K562 (cell line): ENCODE measurements at regions not wholly inside any gene's neighbourhood (a gene's known extent, or its start where the extent isn't known, plus 50 kb on each side); places are given as distances from the start of the nearest gene placed in this dataset.

Experiments used
- ATAC-seq: fragments of 200-7000 bp; cut with Tn5 transposase; 3 replicates; pipeline ENCODE4 v1.9.1; 2020; ENCODE audit warnings: moderate library complexity
- BruUV-seq: library from RNA; stranded (reverse); fragments of 400-500 nt; replicated peaks from 2 replicates; lab custom pipeline; 2021; lab: Mats Ljungman, UMichigan
- CTCF ChIA-PET: fragments of 300-600 bp; formaldehyde crosslinking; extraction: SDS; loops from one replicate; lab custom pipeline; 2021; ENCODE audit warnings: low intra/inter-chr PET ratio; lab: Yijun Ruan, JAX
- POLR2A ChIA-PET: fragments of 300-600, 350-650 bp; sonication (Branson Sonifier 250); formaldehyde crosslinking; extraction: SDS; loops from one replicate; lab custom pipeline; 2021; ENCODE audit warnings: antibody characterized with exemption, inconsistent platforms; lab: Yijun Ruan, JAX
- DNase-seq, 4 experiments: peaks; one replicate each; pipeline versions ENCODE4 v3.0.0 to v3.0.0-alpha.2; 2011 to 2018; ENCODE audit warnings: low spot score in 3 of 4, mixed read lengths in 3 of 4; ENCODE audit errors: extremely low read depth in 1 of 4
- FAIRE-seq: peaks from 2 replicates; lab custom pipeline; 2011; peaks lifted over from hg19 to GRCh38; lab: Jason Lieb, UNC
- H2AFZ ChIP-seq: 2 replicates; pipeline ENCODE4 v1.6.0; 2011; ENCODE audit warnings: low read depth, low read length, control low read depth, inconsistent platforms
- H3K27ac ChIP-seq: fragments of 200-600 bp; 3 replicates; pipeline ENCODE4 v1.8.0; 2011; ENCODE audit warnings: low read depth, mild to moderate bottlenecking, control low read depth, inconsistent platforms, low read length, moderate library complexity, mixed read lengths; ENCODE audit errors: extremely low read depth
- H3K27me3 ChIP-seq, 2 experiments: fragments of 300-600 bp in 1 of 2; 2 replicates in 1 of 2; 3 replicates in 1 of 2; pipeline versions ENCODE4 v1.6.0 to v1.8.0; 2011; ENCODE audit warnings: inconsistent platforms in 2 of 2, low read length in 2 of 2, mild to moderate bottlenecking in 1 of 2, mixed read lengths in 1 of 2, moderate library complexity in 1 of 2; ENCODE audit not compliant: control insufficient read depth in 2 of 2, insufficient read depth in 2 of 2
- H3K36me3 ChIP-seq: fragments of 300-600 bp; 3 replicates; pipeline ENCODE4 v1.8.0; 2011; ENCODE audit warnings: mild to moderate bottlenecking, low read length, inconsistent platforms; ENCODE audit not compliant: control insufficient read depth, insufficient read depth
- H3K4me1 ChIP-seq, 2 experiments: fragments of 200-600 bp in 1 of 2; replicated peaks in 1 of 2; 2 replicates in 1 of 2; 3 replicates in 1 of 2; pipeline versions ENCODE4 v1.5.1 to v1.8.0; 2011; ENCODE audit warnings: inconsistent platforms in 2 of 2, low read length in 2 of 2, mild to moderate bottlenecking in 1 of 2, mixed read lengths in 1 of 2, moderate library complexity in 1 of 2; ENCODE audit not compliant: control insufficient read depth in 2 of 2, insufficient read depth in 2 of 2
- H3K4me2 ChIP-seq: 2 replicates; pipeline ENCODE4 v1.6.1; 2011; ENCODE audit warnings: low read length, control low read depth, inconsistent platforms, mixed read lengths; ENCODE audit not compliant: insufficient read depth
- H3K4me3 ChIP-seq: fragments of 200-600 bp; sonication (generic), shearing (Covaris generic); 2 replicates; pipeline ENCODE4 v1.5.1; 2016; ENCODE audit warnings: control low read depth, inconsistent platforms
- H3K79me2 ChIP-seq: fragments of 200-600 bp; 3 replicates; pipeline ENCODE4 v1.8.0; 2011; ENCODE audit warnings: low read length, inconsistent platforms; ENCODE audit not compliant: control insufficient read depth, insufficient read depth
- H3K9ac ChIP-seq, 2 experiments: 2 replicates each; pipeline versions ENCODE4 v1.6.0 to v1.6.1; 2011; ENCODE audit warnings: low read depth in 2 of 2, low read length in 2 of 2, control low read depth in 1 of 2, inconsistent platforms in 1 of 2, mild to moderate bottlenecking in 1 of 2, mixed read lengths in 1 of 2; ENCODE audit not compliant: insufficient read depth in 1 of 2
- H3K9me1 ChIP-seq: one replicate; pipeline ENCODE4 v1.6.0; 2011; ENCODE audit warnings: inconsistent platforms, mild to moderate bottlenecking, low read length, moderate library complexity; ENCODE audit not compliant: control insufficient read depth, insufficient read depth
- H3K9me3 ChIP-seq: replicated peaks from 2 replicates; pipeline ENCODE4 v1.5.1; 2011; ENCODE audit warnings: low read depth, low read length, inconsistent platforms; ENCODE audit not compliant: control insufficient read depth, insufficient read depth
- H4K20me1 ChIP-seq: replicated peaks from 2 replicates; pipeline ENCODE4 v1.6.1; 2011; ENCODE audit warnings: low read length, inconsistent platforms, mixed read lengths; ENCODE audit not compliant: control insufficient read depth, insufficient read depth
- CEBPB ChIP-seq: fragments of 450-650 bp; IDR thresholded peaks from 2 replicates; pipeline ENCODE4 v1.6.1; 2016; ENCODE audit warnings: missing genetic modification characterization, missing compliant biosample characterization
- EHMT2 ChIP-seq: fragments of 450-650 bp; IDR thresholded peaks from 2 replicates; pipeline ENCODE4 v1.6.1; 2018; ENCODE audit warnings: antibody characterized with exemption
- FOXP1 ChIP-seq: sonication (generic); formaldehyde crosslinking; IDR thresholded peaks from 2 replicates; pipeline ENCODE4 v1.8.0; 2022; ENCODE audit warnings: mild to moderate bottlenecking, missing genetic modification reagents
- KDM1A ChIP-seq, 2 experiments: fragments of 450-650 bp; IDR thresholded peaks; 2 replicates each; pipeline ENCODE4 v1.6.1; 2016; ENCODE audit warnings: mild to moderate bottlenecking in 2 of 2
- MEIS2 ChIP-seq: fragments of 450-650 bp; IDR thresholded peaks from 2 replicates; pipeline ENCODE4 v1.6.1; 2014; ENCODE audit warnings: mild to moderate bottlenecking; ENCODE audit not compliant: partially characterized antibody
- PML ChIP-seq: IDR thresholded peaks from 2 replicates; pipeline ENCODE4 v1.6.1; 2012; ENCODE audit warnings: low read length, inconsistent platforms
- SRSF7 ChIP-seq: fragments of 200-400 bp; formaldehyde crosslinking; optimal IDR thresholded peaks from 2 replicates; pipeline ENCODE3; 2017; ENCODE audit warnings: mild to moderate bottlenecking, low read depth, low read length
- STAT5A ChIP-seq: IDR thresholded peaks from 2 replicates; pipeline ENCODE4 v1.6.1; 2012; ENCODE audit warnings: low read length, inconsistent platforms, borderline replicate concordance
- TAF9B ChIP-seq: fragments of 450-650 bp; IDR thresholded peaks from 2 replicates; pipeline ENCODE4 v1.6.1; 2018; ENCODE audit warnings: mild to moderate bottlenecking; ENCODE audit not compliant: partially characterized antibody
- TCF7L2 ChIP-seq: fragments of 150-350 bp; IDR thresholded peaks from 2 replicates; pipeline ENCODE4 v1.6.1; 2016; ENCODE audit warnings: low read depth, mild to moderate bottlenecking, low read length, moderate library complexity
- ZFP1 ChIP-seq: fragments of 450-650 bp; formaldehyde crosslinking; IDR thresholded peaks from 2 replicates; pipeline ENCODE4 v1.4.0; 2020; ENCODE audit warnings: mild to moderate bottlenecking, mixed read lengths
- ZNF3 ChIP-seq: fragments of 250-450 bp; sonication (Bioruptor Pico); IDR thresholded peaks from 2 replicates; pipeline ENCODE4 v1.5.0; 2021; ENCODE audit warnings: mild to moderate bottlenecking, moderate library complexity
- ZNF668 ChIP-seq: fragments of 250-450 bp; sonication (Bioruptor Pico); IDR thresholded peaks from 2 replicates; pipeline ENCODE4 v1.8.0; 2022; ENCODE audit warnings: mild to moderate bottlenecking, inconsistent platforms
- WGBS: fragments of 100-300 bp; shearing (Covaris generic); methylation state at CpG from one replicate; pipeline ENCODE4 v1.1.6; 2016; ENCODE audit warnings: low coverage, mixed read lengths; ENCODE audit not compliant: insufficient coverage; ENCODE audit errors: missing lambda C conversion rate; 5-methylcytosine and 5-hydroxymethylcytosine counted together
- in situ Hi-C: fragments of 300-500 bp; cut with MboI; formaldehyde crosslinking; loops from 4 replicates; pipeline ENCODE4 v1.15.0; 2018; ENCODE audit warnings: inconsistent platforms, mixed read lengths
- intact Hi-C: fragments of 100-400 bp; cut with micrococcal nuclease; formaldehyde crosslinking; loops from 2 replicates; pipeline ENCODE4 v1.14.2; 2022

- no peaks in the 10 kb centered on the region for H3K9me1 ChIP-seq
- no peaks in the 10 kb centered on the region for H3K4me1 ChIP-seq
- BruUV-seq: no TSS peak
- no peaks in the 10 kb centered on the region for H3K36me3 ChIP-seq
- H3K4me2 ChIP-seq: no peak overlapping the region
- H3K4me3 ChIP-seq: no peak overlapping the region
- H3K9ac ChIP-seq: no peak overlapping the region
- FAIRE-seq (no peak), DNase-seq (no peak), ATAC-seq (no peak)
- TF ChIP-seq SRSF7 (no peak), MEIS2 (no peak), TCF7L2 (no peak), ZNF668 (CRISPR knock-in tag) (no peak), FOXP1 (no peak), TAF9B (no peak), ZNF3 (CRISPR knock-in tag) (no peak), KDM1A (IDR thresholded peaks at IDR 0.05) (no peak), PML (no peak), ZFP1 (CRISPR knock-in tag) (no peak), STAT5A (no peak), CEBPB (tag) (no peak), EHMT2 (no peak)
- 0% methylated on average over 1 of the region's 1 CpG for WGBS
- no peaks in the 10 kb centered on the region for H4K20me1 ChIP-seq
- H2AFZ ChIP-seq: no peak overlapping the region
- in situ Hi-C loops: no loop called here
- ChIA-PET POLR2A (no interaction called here), CTCF (interaction anchor here (0.7 kb wide), 1 partner anchor 830 kb away, joined by 3 read pairs; no protein-coding TSS in a partner anchor)
- no peak overlapping the region for H3K27ac ChIP-seq
- H3K9me3 ChIP-seq: peaks cover 2% of the 10 kb centered on the region; the same call in 1 of the 2 replicates
- intact Hi-C loops: no loop called here
- no peaks in the 10 kb centered on the region for H3K27me3 ChIP-seq
- H3K79me2 ChIP-seq: no peaks in the 10 kb centered on the region
These were observed 100.9 kb upstream of the CCN2 start for GRCh38 chr6:132052096-132052495.
